Spinal cord (tissue), 9 donors: ENCODE measurements at regions not wholly inside any gene's neighbourhood (a gene's known extent, or its start where the extent isn't known, plus 50 kb on each side); places are given as distances from the start of the nearest gene placed in this dataset.

Experiments
- DNase-seq, 6 donors: peaks; one replicate each; pipeline versions ENCODE4 v3.0.0 to v3.0.0-alpha.2; 2013 to 2015; ENCODE audit warnings: low spot score in 6 of 6, low read depth in 4 of 6
- H3K27ac ChIP-seq: one replicate; pipeline ENCODE4 v1.5.1; 2013; ENCODE audit warnings: low read depth, low read length, control low read depth
- H3K27me3 ChIP-seq: one replicate; pipeline ENCODE4 v1.6.1; 2013; ENCODE audit warnings: low read length; ENCODE audit not compliant: control insufficient read depth, insufficient read depth
- H3K36me3 ChIP-seq: one replicate; pipeline ENCODE4 v1.6.1; 2013; ENCODE audit warnings: low read length; ENCODE audit not compliant: control insufficient read depth, insufficient read depth
- H3K4me1 ChIP-seq: one replicate; pipeline ENCODE4 v1.6.1; 2013; ENCODE audit warnings: low read length; ENCODE audit not compliant: control insufficient read depth, insufficient read depth
- H3K4me3 ChIP-seq: one replicate; pipeline ENCODE4 v1.5.1; 2013; ENCODE audit warnings: low read depth, low read length, control low read depth
- H3K9me3 ChIP-seq: one replicate; pipeline ENCODE4 v1.6.1; 2013; ENCODE audit warnings: low read length; ENCODE audit not compliant: control insufficient read depth, insufficient read depth
- WGBS: methylation state at CpG from one replicate; pipeline ENCODE4 v1.1.5; 2013; ENCODE audit warnings: missing lambda C conversion rate; ENCODE audit not compliant: insufficient coverage; 5-methylcytosine and 5-hydroxymethylcytosine counted together
- donor health status: healthy.

DNA sequence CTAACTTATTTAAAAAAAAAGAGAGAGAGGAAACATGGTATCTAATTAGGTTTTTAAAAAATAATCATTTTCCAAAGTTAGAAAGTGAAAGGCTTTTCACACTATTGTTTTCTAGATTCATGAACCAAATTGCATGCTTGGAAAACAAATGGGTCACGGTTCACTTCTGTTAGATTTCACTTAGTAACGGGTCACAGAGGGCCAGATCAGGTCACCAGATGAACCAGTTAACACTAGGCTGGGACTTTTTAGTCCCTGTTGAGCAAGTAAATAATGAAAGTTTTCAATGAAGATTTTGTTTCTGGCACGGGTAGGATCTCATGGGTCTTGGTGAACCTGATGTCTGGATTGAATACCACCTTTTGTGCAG is 207.2 kb upstream of the RFX3 start:
- 43% methylated on average over 3 of the region's 3 CpGs for WGBS
- Histone ChIP-seq H3K27me3 (no peaks in the 10 kb centered on the region), H3K9me3 (no peaks in the 10 kb centered on the region), H3K27ac (no peak overlapping the region), H3K4me3 (no peak overlapping the region), H3K36me3 (no peaks in the 10 kb centered on the region), H3K4me1 (peaks cover 3% of the 10 kb centered on the region)
- no peak for DNase-seq

DNA sequence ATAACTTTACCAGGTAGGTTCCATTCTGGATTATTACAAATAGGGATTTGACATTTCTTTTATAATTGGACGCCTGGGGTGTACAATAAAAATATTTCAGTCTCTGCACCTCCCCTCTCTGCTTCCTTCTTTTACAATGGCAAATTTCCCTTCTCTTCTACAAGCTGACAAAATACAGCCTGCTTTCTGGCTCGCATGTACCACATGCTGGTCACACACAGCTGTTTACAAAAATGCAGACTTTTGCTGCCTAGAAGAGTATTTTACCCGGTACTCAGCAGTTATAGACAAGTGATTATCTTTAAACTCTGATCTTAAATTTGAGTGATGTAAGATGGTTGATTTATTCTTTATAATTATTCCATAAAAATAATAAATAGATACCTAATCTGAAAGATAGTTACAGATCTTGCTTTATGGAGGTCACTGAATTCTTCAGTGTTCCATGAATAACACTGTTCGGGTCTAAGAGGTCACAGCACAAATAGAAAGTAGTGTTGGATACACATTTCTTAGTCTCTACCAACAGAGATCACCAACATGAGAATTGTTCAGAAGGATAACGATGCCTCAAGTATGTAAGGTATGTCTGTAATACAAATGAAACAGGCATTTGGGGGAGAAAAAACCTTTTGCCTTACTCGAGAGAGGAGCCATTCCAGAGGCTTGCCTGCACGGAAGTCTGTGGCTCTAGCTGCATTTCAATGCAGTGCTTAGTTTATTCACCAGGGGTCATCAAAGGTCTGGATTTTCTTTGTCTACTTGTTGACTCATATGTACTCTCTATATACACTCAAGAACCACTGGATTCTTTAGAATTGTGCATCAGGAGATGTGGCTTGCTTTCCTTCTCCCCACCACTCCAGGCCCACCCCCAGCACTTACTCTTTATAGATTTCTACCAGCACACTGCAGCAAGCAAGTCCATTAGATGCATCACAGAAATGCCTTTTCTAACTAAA is 206.6 kb upstream of the RFX3 start:
- Histone ChIP-seq H3K27ac (no peak overlapping the region), H3K27me3 (no peaks in the 10 kb centered on the region), H3K4me1 (peaks cover 3% of the 10 kb centered on the region), H3K4me3 (no peak overlapping the region), H3K9me3 (no peaks in the 10 kb centered on the region), H3K36me3 (no peaks in the 10 kb centered on the region)
- DNase-seq, result peak; percentile 70 to 97 (median 78)
- WGBS, result 0% methylated on average over 1 of the region's 7 CpGs

DNA sequence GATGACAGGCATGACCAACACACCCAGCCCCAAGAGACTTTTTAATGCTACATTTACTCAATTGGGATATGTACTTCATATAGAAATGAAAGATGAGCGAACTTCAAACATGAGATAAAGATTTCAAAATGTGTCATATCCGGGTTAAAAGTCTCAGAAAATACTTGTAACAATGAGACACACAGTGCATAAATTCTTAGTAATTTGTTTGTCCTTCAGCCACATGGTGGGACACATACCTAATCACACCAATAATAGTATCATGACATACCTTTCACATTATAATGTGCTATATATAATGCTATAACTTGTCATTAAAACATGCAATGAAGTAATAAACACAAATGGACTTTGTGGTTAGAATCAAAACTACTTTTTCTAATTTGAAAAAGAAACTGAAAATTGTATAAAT is 204.7 kb upstream of the RFX3 start:
- Histone ChIP-seq H3K4me3 (no peak overlapping the region), H3K4me1 (peaks cover 3% of the 10 kb centered on the region), H3K27ac (no peak overlapping the region), H3K36me3 (no peaks in the 10 kb centered on the region), H3K9me3 (no peaks in the 10 kb centered on the region), H3K27me3 (no peaks in the 10 kb centered on the region)
- no peak for DNase-seq
- WGBS, result no CpG with 5 or more reads among the region's 2 CpGs

DNA sequence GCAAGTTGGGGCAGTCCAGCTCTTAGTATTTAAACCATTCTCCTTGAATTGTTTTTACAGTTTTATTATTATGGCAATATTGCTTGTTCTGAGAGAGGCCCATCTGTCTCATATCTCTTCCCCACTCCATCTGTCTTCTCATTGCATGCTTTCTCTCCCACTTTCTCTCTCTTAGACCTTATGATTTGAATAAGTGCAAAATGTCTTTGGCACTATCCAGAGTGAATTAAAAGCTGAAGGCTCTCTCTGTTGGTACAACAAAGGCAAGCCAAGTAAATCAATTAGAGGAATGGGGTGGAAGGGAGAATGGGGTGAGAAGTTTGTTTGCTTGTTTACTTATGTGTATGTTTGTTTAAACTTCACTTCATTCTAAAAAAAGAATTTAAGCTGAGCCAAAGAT is 195.3 kb upstream of the RFX3 start:
- H3K9me3 ChIP-seq, result no peaks in the 10 kb centered on the region
- peak in 1 of 6 donors; percentile 44 for DNase-seq
- no peaks in the 10 kb centered on the region for H3K27me3 ChIP-seq
- H3K27ac ChIP-seq, result no peak overlapping the region
- H3K4me1 ChIP-seq, result no peaks in the 10 kb centered on the region
- no peak overlapping the region for H3K4me3 ChIP-seq
- H3K36me3 ChIP-seq, result no peaks in the 10 kb centered on the region

DNA sequence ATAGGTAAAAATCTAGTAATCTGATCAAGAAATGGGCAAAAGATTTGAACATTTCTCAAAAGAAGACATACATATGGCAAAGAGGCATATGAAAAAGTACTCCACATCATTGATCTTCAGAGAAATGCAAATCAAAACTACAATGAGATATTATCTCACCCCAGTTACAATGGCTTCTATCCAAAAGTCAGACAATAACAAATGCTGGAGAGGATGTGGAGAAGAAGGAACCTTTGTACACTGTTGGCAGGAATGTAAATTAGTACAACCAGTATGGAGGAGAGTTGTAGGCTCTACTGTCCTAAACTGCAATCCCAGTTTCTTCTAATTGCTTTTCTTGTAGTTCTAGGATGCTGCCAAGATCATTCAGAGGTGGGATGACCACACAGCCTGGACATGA is 193.5 kb upstream of the RFX3 start:
- Histone ChIP-seq H3K9me3 (no peaks in the 10 kb centered on the region), H3K4me3 (no peak overlapping the region), H3K36me3 (no peaks in the 10 kb centered on the region), H3K27ac (no peak overlapping the region), H3K27me3 (no peaks in the 10 kb centered on the region), H3K4me1 (no peaks in the 10 kb centered on the region)
- DNase-seq, result no peak

DNA sequence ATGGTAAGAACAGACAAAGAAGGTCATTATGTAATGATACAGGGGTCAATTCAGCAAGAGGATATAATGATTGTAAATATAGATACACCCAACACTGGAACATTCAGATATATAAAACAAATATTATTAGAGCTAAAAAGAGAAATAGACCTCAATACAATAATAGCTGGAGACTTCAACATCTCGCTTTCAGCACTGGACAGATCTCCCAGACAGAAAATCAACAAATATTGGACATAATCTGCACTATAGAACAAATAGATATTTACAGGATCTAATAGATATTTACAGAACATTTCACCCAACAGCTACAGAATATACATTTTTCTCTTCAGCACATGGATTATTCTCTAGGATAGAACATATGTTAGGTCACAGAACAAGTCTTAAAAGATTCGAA is 190.6 kb upstream of the RFX3 start:
- no peak for DNase-seq
- no peak overlapping the region for H3K4me3 ChIP-seq
- H3K27ac ChIP-seq, result no peak overlapping the region
- 100% methylated on average over 1 of the region's 2 CpGs for WGBS
- no peaks in the 10 kb centered on the region for H3K4me1 ChIP-seq
- no peaks in the 10 kb centered on the region for H3K27me3 ChIP-seq
- H3K36me3 ChIP-seq, result no peaks in the 10 kb centered on the region
- H3K9me3 ChIP-seq, result no peaks in the 10 kb centered on the region

DNA sequence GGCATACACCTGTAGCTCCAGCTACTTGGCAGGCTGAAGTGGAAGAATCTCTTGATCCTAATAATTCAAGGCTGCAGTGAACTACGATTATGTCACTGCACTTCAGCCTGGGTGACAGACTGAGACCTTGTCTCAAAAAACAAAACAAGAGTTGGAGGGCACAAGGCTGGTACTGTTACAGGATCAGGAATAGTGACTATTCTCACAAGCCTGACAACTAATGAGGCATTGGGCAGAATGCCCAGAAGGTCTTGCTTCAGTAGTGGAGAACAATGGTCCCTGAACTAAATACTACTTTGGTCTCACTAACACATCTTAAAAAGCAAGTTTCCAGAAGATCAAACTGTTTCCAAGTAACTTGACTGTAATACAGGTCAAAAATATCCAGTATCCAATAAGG is 182.9 kb upstream of the RFX3 start:
- 22% methylated on average over 1 of the region's 1 CpG for WGBS
- Histone ChIP-seq H3K9me3 (no peaks in the 10 kb centered on the region), H3K27ac (peak overlapping the region; percentile 33), H3K4me1 (peaks cover 5% of the 10 kb centered on the region), H3K27me3 (no peaks in the 10 kb centered on the region), H3K36me3 (no peaks in the 10 kb centered on the region), H3K4me3 (no peak overlapping the region)
- peak; percentile 67 to 94 (median 84) for DNase-seq

DNA sequence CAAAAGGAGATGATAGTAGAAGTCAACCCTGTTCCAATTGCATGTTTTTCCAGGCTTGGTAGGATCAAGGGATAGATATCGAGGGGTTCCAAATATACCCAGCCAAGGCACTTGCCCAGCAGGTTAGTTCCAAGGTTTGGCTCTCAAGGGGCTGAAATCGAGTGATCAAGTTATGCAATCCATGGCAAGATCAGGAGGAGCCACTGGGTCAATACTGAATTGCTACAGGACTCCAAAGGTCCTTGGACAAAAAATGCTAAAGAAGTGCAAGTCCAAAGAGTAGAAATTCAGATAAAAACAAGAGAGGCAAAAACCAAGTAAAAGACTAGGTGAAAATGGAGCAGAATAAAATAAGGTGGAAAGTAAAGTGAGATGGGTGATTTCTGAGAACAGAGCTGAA is 179.1 kb upstream of the RFX3 start:
- no peak overlapping the region for H3K27ac ChIP-seq
- H3K4me1 ChIP-seq, result peaks cover 5% of the 10 kb centered on the region
- 97% methylated on average over 2 of the region's 2 CpGs for WGBS
- no peaks in the 10 kb centered on the region for H3K36me3 ChIP-seq
- no peaks in the 10 kb centered on the region for H3K27me3 ChIP-seq
- no peak overlapping the region for H3K4me3 ChIP-seq
- H3K9me3 ChIP-seq, result no peaks in the 10 kb centered on the region
- no peak for DNase-seq

DNA sequence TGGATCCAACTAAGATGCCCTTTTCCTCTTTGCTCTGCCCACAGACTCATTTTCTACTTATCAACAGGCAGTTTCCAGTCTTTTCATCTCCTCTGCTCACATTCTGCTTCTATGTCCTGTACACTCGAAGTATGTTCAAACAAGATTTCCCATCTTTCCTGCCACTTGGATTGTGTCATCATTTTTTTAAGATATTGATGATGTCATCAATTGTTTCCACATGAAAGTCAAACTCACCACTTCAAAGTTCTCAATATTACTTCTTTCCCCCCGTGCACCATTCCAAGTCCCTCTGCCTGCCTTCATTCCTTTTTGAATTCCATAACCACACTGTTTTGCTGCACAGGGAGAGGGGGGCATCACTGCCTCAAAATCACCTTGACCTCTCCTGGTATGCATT is 175.0 kb upstream of the RFX3 start:
- Histone ChIP-seq H3K36me3 (no peaks in the 10 kb centered on the region), H3K4me3 (no peak overlapping the region), H3K27me3 (no peaks in the 10 kb centered on the region), H3K4me1 (no peaks in the 10 kb centered on the region), H3K27ac (no peak overlapping the region), H3K9me3 (no peaks in the 10 kb centered on the region)
- 83% methylated on average over 2 of the region's 2 CpGs for WGBS
- DNase-seq, result no peak

DNA sequence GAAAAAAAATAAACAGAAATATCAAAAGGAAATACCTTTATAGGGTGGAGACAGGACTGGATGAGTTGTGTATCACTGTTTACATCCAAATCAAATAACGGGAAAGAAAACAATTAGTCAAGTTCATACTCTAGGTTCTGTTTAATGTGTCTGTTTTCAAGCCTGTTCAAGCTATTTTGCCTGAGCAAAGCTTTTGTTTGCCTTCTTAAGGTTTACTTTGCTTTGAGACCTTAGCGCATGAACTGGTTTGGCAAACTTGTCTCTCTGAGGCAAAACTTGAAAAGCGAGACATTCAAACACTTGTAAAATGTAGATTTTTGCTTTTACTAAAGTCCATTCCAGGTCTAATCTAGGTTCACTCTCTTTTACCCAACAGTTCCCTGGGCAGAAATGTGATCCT is 174.1 kb upstream of the RFX3 start:
- no peak for DNase-seq
- WGBS, result 92% methylated on average over 2 of the region's 3 CpGs
- Histone ChIP-seq H3K4me3 (no peak overlapping the region), H3K27ac (no peak overlapping the region), H3K4me1 (no peaks in the 10 kb centered on the region), H3K9me3 (no peaks in the 10 kb centered on the region), H3K36me3 (no peaks in the 10 kb centered on the region), H3K27me3 (no peaks in the 10 kb centered on the region)
